ENCODE measurements at regions not wholly inside any gene's neighbourhood (a gene's known extent, or its start where the extent isn't known, plus 50 kb on each side); places are given as distances from the start of the nearest gene placed in this dataset.

GRCh38 chr15:94701281-94701985 is 470.1 kb downstream of the MCTP2 start:
- no peak for TF ChIP-seq CTCF (IDR thresholded peaks at IDR 0.05)
- no peak for TF ChIP-seq NR1H2 (CRISPR knock-in tag; IDR thresholded peaks at IDR 0.05)
- no peak for TF ChIP-seq ATF2 (CRISPR knock-in tag; IDR thresholded peaks at IDR 0.05; ENCODE audit: borderline replicate concordance, low read depth)
- TF ChIP-seq ATF6 (CRISPR knock-in tag; IDR thresholded peaks at IDR 0.05), result no peak
- TF ChIP-seq ELF4 (CRISPR knock-in tag; IDR thresholded peaks at IDR 0.05; ENCODE audit: low read depth), result no peak
- no peak for TF ChIP-seq TCF7 (CRISPR knock-in tag; IDR thresholded peaks at IDR 0.05; ENCODE audit: low read depth)
- no peak for TF ChIP-seq ATF3 (CRISPR knock-in tag; conservative IDR thresholded peaks at IDR 0.05)
- no peak for TF ChIP-seq CREM (CRISPR knock-in tag; IDR thresholded peaks at IDR 0.05)
- no peak for TF ChIP-seq TEAD1 (CRISPR knock-in tag; IDR thresholded peaks at IDR 0.05)
- TF ChIP-seq ZBTB43 (CRISPR knock-in tag; IDR thresholded peaks at IDR 0.05), result no peak
- no peak for TF ChIP-seq HMGXB4 (CRISPR knock-in tag; IDR thresholded peaks at IDR 0.05)
- TF ChIP-seq ZNF121 (CRISPR knock-in tag; IDR thresholded peaks at IDR 0.05), result no peak
- no peak for TF ChIP-seq ZBTB21 (CRISPR knock-in tag; IDR thresholded peaks at IDR 0.05; ENCODE audit: borderline replicate concordance)
- no peak for TF ChIP-seq FOXJ3 (CRISPR knock-in tag; IDR thresholded peaks at IDR 0.05; ENCODE audit: borderline replicate concordance)
